GM19328 (cell line): ENCODE measurements at regions not wholly inside any gene's neighbourhood (a gene's known extent, or its start where the extent isn't known, plus 50 kb on each side); places are given as distances from the start of the nearest gene placed in this dataset.

Experiments used
- ATAC-seq: cut with Tn5 transposase; IDR thresholded peaks from one replicate; pipeline ENCODE4 v1.9.1; 2021; ENCODE audit warnings: mild to moderate bottlenecking, moderate library complexity; ENCODE audit not compliant: unreplicated experiment

DNA sequence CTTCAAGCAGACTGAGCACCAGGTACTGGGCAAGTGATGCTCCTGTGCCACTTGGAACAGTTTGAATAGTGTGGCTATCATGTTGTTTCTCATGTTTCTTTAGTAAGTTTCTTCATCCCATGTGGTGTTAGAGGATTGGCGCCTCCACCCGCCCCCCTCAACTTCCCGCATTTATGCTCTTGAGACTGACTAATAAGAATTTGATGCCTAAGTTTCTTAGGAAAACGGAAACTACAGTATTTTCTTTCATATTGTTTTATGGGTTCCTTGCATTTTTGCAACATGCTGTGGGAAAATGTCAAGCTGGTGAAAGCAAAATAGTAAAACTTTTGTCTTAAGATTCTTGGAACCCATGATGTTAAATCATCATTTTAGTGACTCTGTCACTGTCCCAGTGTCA lies 101.2 kb upstream of the SLC4A4 start:
- no peak for ATAC-seq

DNA sequence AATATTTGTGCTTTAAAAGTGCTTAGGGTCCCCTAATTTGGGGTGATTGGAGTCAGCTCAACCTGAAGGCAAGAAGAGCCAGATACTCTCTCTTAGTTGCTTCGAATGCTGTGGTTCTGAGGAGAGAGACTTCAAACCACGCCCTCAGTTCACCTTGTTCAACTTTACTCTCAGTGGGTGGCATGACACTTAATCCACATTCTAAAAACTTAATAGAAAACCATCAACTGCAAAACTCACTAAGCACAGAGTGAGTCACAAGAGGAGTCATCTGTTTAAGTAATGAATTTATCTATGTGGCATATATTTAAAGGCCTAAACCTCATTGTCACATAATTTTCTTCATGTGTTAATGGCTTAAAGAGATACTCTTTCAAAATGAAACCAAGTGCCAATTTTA lies 99.5 kb upstream of the SLC4A4 start:
- no peak for ATAC-seq

DNA sequence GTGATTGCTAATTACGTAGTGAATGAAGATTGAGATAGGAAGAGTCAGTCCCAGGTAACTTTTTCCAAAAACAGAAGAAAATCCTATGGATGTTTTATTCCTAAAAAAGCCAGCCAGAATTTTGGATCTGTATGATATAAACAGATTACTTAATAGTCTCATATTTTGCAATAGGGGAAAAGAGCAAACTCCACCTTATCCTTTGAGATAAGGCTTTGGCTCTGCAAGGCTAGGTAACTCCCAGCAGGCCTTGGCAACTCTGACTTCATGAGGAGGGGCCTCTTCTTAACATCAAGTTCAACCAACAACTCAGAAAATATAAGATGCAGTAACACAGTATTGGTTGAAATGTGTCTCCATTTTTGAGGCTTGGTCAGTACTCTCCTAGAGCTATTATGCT lies 98.7 kb upstream of the SLC4A4 start:
- no peak for ATAC-seq

DNA sequence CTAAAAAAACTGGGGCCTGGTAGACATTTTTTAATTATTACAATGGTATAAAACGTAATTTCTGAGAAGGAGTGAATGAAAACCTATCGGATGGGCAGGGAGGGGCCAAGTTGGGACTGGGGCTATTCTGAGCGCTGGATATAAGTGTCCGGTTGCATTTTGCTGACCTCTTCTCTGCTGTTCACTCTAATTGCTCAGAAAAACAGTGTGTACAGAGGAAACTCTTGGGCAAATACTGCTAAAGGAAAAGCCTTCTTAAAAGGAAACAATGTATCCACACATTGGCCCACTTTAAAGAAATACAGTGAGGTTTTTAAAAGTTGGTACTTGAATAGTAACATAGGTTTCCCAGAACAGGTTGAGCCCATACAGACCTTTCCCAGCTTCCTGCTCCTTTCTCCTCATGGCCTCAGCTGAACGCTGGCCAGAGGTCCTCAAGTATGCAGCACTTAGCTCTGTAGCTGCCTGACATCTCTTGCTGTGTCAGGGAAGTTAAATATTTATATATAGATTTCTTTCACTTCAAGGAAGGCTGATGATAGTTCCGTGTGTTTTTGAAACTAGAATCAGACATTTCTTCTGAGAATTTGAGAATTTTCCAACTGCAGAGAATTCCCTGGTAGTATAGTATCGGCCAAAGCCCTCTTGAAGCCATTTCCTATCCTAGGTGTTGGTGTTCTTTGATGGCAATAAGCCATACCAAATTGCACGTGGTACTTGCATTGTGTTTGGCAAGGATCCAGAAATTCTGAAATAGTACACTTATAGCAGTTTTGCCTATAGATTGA lies 97.1 kb upstream of the SLC4A4 start:
- ATAC-seq = no peak

DNA sequence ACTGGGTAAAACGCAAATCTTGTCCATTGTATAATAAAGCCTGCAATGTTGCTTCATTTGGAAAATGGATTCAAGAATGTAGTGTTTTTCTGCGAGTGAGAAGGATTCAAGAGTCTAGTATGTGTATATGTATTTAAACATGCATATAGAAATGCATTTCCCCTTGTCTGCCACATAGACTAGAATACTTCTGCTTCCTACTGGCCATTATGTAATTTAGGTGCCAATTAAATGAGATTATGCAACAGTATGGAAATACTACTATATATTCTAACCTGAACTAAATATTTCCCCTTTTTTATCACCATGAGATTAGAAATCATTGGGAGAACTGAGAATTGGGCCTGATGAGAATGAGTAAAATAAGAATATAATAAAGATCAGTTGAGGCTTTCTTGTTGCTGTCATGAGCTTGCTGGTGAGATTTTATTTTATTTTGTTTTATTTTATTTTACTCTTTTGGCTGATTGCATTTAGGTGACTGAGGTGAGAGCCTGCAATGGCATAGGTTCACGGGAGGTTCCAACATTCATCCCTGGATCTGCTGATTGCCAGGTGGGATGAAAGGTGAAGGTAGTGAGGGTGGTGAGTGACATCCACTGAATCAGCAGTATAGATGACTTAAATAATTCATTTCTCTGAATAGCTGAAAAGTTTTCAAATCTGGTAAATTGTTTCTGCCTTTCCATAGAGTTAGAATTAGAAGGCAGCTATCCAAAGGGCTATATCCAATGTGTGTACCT lies 95.6 kb upstream of the SLC4A4 start:
- ATAC-seq = no peak

DNA sequence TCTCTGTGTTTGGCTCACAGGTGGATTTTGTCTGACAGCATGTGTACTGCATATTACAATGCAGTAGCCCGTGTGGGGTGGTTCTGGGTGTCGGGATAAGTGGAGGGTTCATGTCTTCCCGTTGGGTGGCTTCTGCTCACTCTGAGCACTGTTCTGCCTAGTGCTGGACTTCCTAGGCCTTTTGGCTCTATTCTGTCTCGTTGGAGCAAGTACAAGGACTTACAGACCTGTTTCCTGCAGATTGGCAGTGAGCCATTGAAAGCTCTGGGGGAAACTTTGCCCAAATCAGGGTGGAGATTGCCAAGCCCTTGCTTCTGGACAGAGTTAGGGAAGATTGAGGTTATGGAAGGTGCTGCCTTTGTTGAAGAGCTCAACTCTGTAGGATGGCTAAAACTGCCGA lies 91.1 kb upstream of the SLC4A4 start:
- no peak for ATAC-seq

DNA sequence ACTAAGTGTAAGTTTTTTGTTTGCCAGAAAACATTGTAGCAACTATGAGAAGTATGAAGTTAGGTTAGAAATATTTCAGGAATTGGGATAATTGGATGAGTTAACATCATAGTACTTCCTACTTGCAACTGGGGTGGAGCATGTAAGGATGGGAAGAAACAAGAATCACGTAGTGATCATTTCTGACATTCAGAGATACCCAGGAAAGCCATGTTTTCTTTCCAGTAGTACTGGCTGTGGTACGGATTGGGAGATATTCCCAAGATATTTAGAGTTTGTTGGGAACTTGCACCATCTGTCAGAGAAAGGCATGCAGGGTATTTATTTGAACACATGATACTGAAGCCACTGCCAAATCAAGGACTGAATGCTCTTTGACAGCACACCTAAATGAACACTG lies 87.6 kb upstream of the SLC4A4 start:
- no peak for ATAC-seq

DNA sequence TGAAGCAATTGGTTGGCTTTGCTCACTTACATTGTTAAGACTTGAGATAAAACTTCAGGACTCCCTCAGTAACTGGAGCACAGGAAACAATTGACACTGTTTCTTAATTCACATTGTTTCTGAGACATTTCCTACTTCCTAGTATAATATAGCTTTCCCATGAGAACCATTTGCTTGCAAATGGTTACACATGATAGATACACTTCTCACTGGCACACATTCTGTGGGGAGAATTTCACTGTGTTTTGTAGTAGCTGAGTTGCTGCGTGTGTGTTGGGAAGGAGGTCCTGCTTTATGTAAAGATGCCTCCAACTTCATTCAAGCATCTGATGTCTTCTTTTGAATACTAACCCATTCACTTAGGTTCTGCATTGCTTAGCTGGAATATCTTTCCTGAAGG lies 85.3 kb upstream of the SLC4A4 start:
- ATAC-seq = no peak

DNA sequence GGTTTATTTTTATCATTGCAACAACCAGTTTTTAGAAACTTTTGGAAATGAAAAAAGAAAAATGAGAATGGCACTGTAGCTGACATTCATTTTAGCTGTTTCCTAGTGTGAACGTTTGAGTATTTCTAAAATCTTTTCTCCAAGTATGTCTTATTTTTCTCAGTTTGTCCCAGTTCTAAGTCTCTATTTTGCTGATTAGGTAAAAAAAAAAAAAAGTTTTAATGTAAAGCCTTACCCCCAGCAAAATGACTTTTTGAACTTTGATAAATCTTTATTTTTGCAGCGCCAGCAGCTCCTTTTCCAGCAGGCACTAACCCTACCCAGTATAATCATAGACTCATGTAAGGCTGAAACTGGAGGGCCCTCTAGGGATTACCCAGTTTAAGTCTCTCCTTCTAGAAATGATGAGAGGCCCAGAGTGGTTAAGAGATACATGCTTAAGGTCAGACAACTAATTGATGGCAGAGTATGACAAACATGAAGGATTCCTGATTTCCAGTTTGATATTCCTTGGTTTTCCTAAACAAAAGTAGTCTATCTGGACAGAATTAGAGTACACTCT lies 84.3 kb upstream of the SLC4A4 start:
- ATAC-seq = no peak

DNA sequence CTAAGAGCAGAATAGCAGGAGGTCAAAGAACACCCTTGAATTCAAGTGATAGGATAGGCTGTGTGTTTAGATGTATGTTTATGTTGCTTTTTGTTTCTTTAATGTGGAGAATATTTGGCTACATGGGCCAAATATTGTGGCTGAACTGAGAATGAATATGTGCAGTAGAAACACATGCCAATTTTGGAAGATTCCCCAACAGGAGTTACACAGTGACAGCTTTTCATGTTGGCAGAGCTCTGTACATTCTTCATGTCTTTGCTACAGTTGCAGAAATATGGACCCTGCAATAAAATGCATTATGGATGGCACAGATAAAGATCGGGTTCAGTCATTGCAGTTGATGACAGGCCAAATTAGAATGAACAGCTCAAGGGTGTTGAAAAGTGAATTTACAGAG lies 82.8 kb upstream of the SLC4A4 start:
- ATAC-seq = no peak

DNA sequence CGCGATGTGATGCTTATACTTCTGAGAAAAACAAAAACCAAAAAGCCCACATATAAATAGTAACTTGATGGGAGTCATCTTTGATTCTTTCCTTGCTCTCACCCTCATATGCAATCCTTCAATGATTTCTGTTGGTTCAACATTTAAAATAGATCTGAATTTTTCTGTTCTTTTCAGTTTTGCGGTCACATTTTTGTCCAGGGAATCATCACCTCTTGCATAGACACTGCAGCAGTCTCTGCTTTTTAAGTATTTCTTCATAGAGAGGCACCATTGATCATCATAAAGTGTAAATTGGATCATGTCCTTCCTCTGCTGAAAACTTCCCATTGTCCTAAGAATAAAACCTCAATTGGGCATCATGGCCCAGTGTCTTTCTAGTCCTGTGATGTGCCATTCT lies 81.1 kb upstream of the SLC4A4 start:
- no peak for ATAC-seq

DNA sequence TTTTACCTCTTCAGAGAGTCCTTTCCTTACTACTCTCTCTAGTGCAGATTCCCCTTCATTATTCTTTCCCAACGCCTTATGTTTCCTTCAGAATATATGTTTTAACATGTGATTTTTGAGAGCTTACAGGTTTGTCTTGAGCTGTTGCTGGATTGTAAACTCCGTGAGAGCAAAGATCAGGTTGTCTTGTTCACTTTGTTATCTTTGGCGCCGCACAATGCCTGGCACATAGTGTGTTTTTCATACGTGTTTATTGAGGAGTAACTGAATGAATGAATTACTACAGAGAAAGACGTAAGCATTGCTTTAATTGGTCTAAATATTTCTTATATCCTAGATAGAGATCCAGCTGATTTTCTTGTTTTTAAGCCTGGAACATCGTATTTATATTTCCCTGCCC lies 80.5 kb upstream of the SLC4A4 start:
- no peak for ATAC-seq

DNA sequence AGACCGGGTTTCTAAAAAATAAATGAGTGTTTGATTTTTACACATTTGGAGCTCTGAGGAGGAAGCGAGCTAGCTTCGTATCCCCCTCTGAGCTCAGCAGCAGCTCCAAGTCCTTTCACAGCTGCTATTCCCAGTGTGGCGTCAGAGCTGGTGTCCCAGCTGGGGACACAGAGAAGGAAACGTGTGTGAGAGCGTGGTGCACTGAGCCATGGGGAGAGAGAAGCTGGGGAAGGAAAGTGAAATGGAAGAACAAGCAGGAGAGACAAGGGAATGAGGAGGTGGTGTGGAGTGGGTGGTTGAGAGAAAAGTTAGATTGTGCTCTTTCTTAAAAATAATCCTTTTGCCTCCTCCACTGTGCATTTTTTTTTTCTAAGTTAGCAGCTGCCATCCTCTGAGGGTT lies 79.5 kb upstream of the SLC4A4 start:
- no peak for ATAC-seq

DNA sequence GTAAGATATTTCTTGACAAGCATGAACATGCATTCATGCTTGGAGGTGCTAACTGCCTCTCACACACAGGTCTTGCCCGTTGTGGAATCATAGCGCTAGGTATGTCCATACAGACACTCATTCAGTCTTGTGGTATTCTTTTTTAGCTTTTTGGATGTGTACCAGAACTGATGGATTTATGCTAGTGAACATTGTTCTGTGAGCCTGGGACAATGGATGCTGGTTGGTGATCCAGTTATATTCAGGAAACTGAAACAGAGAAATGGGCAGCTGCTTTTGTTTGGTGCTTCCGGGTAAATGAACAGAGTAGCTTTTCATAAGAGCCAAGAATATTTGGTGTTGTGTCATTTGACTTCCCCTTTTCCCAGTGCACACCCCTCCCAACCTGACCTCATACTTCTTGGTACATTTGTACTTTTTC lies 78.9 kb upstream of the SLC4A4 start:
- no peak for ATAC-seq

DNA sequence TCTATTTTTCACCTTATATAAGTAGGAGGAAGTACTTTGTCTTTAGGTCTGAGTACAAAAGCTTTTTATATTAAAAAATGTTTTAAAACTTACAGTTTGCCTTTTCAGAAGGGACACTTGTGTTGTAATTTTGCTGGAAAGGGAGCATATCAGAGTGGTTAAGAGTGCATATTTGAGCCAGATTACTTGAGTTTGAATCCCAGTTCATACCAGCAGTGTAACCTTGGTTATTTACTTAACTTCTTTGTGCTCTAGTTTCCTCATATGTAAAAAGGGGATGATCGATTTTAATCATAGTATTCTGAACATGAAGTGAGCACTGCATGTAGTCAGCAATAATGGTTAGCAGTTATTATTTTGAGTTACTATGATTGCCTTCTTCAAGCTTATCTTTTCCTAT lies 78.3 kb upstream of the SLC4A4 start:
- ATAC-seq = no peak

DNA sequence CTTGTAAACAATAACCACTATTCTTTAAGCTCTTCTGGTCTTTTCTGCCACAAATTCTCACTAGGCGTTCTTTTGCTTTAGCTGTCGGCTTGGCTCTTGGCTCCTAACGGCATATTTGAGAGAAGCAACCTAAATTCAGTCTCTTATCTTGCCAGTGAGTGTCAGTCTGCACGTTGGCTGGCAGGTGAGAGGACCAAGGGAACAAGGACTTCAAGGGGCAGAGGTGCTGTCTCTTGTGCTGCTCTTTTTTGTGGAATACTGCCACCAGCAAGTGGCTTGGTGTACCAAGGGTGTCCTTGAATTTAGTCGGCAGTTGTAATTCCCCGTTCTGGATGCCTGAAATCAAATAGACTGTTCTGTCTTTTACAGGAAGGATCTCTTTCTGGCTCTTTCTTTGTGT lies 77.8 kb upstream of the SLC4A4 start:
- ATAC-seq = no peak

DNA sequence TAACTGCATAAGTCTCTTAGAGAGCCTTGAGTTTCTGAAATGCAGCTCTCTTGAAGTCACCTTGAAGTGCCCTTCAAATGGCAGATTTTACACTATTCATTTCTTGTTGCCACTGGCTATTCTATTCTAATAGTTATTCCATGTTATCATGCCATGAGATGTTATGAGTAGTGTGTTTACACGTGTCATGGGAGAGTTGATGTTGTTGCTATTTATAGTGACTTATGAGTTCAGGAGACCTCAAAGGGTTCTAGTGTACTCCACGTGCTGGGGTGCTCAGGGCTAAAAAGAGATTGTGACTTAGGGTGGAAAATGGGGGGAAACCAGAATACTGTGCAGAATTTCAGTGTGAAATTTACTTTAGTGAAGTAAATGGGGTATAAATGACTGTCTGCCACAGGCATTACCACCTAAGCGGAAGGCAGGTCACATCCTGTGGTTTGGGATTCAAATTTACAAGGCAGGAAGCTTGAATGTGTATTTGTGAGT lies 77.1 kb upstream of the SLC4A4 start:
- ATAC-seq = no peak

DNA sequence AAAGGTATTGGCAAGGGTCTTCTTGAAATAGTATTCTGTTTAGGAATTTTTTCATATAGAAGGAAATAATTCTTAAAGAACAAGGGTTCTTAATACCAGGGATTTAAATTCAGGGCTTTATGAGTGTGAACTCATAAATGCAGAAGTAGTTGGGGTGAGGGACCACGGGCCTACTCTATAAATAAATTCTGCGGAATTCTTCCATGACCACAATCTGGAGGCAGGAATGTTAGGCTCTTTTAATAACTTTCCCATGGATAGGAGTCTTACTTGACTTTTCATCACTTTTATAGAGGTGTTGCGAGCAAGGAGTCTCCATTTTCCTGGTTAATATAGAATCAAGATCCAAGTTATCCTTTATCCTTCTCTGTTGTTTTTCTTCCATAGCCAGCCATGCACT lies 76.7 kb upstream of the SLC4A4 start:
- no peak for ATAC-seq

DNA sequence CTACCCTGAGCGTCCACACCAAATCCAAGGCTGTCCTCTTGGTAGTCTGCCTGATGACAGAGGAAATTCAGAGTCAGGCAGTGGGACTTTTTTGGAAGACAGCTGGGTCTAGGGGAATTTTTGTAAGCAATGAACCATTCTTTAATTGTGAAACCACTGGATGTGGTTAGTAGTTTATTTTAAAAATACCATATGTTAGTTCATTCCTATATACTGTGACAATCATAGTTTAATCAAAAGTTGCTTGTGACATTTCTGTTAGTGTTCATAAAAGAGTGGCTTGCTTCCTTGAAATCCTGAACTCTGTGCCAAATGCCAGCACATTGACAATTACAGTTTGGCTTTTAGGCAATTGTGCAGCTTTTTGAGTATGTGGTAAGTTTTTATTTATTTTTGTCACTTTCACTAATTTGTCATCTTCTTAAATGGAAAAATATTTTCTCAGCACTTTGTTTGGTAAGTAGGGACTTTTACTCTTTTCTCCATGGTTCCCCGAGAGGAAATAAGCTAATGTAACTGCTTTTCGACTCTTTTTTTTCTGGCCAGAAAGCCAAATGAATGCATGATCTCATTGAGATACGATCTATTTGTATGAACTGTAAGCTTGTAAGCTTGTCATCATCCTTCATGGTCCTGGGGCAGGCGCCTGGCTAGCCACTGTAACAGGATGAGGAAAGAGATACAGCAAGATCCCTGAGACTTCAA lies 72.6 kb upstream of the SLC4A4 start:
- ATAC-seq = no peak

DNA sequence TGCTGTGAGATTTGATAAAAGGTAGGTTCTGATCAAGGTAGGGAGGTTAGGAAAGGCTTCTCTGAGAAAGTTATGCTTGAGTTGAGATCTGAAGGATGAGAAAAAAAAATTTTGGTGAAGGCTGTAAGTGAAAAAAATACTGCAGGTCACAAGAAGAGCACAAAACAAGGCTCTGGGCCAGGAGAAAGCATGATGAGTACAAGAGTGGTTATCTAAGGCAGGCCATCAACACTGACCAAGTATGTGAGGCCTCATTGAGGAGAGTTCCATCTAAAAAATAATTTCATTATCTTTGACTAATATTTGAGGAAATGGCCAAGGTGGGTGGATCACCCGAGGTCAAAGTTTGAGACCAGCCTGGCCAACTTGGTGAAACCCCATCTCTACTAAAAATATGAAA lies 71.6 kb upstream of the SLC4A4 start:
- ATAC-seq = no peak

DNA sequence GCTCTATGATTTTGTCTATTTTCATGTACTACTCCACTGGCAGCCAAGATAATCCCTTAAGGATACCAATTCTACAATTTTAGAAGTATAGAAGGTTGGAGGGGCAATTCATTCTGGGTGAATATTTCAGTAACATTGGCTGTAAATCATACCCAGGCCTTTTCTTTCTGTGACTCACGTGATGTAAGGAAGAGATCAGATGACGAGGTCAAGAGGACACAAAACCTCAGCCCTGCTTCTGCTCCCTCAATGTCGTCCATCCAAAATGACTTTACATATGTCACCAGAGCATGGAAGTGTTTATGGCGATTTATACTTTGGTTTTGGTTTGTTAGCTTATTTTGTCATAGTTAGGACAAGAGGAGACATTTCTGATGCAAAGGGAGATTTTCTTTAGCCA lies 70.7 kb upstream of the SLC4A4 start:
- ATAC-seq = no peak

DNA sequence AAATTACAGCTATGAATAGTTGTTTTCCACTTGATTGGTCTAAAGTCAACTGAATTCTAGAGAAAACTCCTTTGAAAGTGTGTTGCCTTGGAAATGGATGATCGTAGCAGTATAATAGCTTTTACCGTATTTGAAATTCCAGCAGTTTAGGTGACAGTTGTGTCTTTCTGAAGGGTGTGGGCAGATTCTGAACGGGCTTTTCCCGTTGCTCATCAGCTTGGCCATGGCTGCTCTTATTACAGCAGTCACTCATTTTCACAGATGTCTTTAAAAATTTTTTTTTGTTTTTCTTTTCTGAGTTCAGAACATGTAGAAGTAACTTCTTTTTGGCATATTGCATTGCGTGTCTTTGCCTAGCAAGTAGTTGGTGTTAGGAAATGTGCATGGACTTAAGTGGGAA lies 69.6 kb upstream of the SLC4A4 start:
- ATAC-seq = no peak
